GM18508 (cell line): ENCODE measurements at regions not wholly inside any gene's neighbourhood (a gene's known extent, or its start where the extent isn't known, plus 50 kb on each side); places are given as distances from the start of the nearest gene placed in this dataset.
"Not testable (repeated sequence)": the region's sequence is repeated elsewhere in the genome, so short reads cannot be mapped to it uniquely, and the experiment has no call there.

Experiments
- ATAC-seq: cut with Tn5 transposase; IDR thresholded peaks from one replicate; pipeline ENCODE4 v1.9.1; 2021; ENCODE audit warnings: moderate number of reproducible peaks; ENCODE audit not compliant: insufficient read depth, unreplicated experiment

DNA sequence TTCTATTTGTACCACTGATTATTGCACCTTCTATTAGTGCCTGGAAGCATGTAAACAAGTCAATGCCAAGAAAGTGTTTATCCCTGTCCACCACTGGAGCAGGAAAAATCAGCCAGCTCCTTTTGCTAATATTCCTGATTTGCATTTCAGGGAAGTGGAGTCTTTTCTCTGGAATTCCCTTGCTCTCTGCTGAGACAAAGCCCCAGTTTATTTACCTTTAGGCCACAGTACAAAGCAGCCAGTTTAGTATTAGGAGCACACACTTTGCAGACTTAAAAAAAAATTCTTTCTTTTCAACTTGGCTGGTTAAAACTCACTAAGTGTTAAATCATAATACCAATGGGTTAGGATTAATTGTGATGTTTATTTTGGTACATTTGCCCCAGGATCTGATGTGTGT is 631.1 kb downstream of the PKHD1 start:
- ATAC-seq, result no peak

- peak; percentile 98 for ATAC-seq
Measured at GRCh38 chr6:51459958-51460357, 627.5 kb downstream of the PKHD1 start.

- ATAC-seq, result no peak
Measured at GRCh38 chr6:51462896-51463295, 624.5 kb downstream of the PKHD1 start.

GRCh38 chr6:51463321-51463720 is 624.1 kb downstream of the PKHD1 start:
- no peak for ATAC-seq

DNA sequence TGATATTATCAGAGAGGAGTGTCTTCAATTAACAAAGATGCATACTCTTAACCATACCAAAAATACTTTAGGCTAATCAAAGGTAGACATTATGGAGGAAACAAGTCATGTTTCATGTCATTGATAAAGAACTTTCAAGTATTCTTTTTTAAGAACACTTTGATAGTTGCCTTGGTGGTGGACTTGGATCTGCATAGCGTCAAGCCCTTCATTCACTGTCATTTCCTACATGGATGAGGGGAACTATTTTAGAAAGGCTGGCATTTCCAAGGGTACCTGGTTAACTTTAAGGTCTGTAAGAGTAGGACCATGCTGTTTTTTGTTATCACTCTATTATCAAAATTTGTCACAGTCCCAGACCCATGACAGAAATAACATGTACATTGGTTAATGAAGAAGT is 622.5 kb downstream of the PKHD1 start:
- ATAC-seq, result no peak

- no peak for ATAC-seq
Measured at GRCh38 chr6:51466427-51466826, 621.0 kb downstream of the PKHD1 start.

- no peak for ATAC-seq
Measured at GRCh38 chr6:51467231-51467952, 620.0 kb downstream of the PKHD1 start.

DNA sequence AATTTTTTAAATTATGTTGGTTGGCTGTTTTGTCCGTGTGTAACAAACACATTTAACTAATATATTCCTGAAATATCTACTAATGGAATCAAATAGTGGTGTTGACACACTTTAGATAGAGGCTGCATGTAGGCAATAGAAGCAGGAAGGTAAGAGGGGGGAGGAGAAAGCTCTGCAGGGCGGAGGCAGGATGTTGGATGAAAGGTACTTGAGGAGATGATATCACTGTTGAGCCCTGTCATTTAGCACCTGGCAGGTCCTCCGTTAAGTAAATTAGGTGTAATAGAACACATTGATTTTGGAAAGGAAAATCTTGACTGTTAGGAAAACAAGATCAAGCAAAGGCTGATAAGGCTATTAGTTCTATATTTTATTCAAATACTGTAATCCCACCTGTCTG is 618.7 kb downstream of the PKHD1 start:
- no peak for ATAC-seq

DNA sequence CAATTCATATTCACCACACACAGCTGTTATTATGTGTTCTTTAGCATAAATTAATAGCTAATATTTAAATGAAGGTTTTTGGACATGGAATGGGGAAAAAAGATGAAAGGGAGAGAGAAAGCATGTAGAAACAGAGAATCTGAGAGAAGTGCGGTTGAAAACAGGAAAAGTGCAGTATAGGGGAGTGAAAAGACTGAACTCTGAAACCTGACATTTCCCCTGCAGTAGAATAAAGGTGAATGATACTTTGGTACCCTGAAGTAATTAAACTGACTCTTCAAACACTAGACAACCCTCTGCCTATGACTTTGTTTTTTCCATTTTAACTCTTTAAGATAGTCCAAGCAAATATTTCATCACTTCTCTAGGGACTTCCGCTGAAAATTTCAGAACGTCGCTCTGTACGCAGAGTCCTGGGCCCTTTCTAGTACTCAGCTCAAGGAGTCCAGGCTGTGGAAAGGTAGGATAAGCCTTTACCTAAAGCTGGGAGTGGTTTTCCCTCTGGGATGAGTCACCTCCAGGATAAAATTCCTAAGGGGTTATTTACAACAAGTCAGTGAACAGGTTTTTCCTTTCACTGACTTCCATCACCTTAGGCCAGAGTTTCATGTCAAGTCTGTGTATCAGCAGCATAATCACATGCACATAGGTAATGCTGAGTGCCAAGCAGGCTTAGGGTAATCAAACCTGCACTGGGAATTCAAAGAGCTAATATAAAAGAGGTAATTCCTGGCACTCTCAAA is 614.5 kb downstream of the PKHD1 start:
- no peak for ATAC-seq

DNA sequence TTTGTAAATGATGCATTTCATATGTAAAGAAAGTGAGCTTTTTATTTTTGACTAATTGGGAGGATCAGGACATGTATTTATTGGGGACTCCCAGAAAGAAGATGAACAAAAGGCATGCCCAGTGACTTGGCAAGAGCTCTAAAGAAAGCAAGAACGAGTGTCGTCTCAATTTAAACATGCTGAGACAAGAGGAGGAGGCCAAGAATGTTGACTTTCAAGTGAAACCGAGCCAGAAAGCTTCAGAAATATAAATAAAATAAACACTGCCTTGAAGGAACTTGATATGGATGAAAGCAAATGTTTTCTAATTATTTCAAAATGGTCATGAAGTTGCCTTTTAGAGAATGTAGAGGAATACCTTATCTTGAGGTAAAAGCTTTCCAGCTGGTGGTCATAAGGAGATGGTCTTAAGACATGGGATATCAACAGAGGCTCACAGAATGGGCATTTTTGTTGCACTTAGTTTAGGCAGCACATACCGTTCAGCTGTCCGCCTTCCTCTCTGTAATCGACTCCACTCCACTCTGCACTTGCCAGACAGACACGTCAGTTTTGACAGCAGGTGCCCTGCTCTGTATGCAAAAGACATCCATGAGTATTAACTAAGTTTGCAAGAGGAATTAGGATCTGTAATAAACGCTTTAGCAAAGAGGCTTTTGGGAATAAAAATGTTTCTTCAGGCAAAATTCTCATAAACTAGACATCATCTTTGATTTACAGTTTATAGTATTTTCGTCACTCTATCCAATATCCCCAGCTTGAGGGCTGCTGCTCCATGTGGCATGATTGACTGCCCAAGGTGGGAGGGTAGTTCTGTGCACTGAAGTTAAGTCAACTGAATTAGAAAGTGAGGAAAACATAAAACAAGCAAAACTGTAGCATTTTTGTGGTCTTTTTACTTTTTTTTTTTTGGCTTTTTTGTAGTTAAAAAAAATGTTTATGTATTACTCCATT is 613.1 kb downstream of the PKHD1 start:
- ATAC-seq, result no peak

DNA sequence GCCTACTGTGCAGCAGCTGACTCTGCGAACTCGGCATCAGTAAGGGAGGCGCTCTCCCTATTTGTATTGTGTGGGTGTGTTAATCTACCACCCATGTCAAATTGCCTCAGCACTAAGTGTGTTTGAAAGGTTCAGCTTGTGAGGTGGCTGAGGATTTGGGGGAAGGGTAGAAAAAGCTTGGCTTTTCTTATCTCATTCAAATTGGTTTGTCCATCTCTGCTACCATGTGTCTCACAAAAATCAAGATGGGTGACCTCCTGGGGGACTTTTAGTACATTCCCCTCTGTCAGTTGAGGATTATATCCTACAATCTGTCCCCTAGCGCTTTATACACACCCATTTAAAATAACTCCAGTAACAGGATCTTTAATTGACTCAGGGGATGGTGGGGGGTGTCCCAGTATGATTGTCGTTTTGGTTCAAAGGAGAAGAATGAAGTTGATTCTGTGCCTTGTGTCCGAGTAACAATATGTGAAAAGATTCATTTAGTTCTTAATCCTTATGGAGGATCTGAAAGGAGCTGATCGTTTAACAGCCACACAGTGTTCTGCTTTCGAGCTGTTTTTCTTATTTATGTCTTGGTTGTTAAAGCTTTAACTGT is 609.6 kb downstream of the PKHD1 start:
- ATAC-seq, result no peak

- no peak for ATAC-seq
Measured at GRCh38 chr6:51479296-51479695, 608.1 kb downstream of the PKHD1 start.

DNA sequence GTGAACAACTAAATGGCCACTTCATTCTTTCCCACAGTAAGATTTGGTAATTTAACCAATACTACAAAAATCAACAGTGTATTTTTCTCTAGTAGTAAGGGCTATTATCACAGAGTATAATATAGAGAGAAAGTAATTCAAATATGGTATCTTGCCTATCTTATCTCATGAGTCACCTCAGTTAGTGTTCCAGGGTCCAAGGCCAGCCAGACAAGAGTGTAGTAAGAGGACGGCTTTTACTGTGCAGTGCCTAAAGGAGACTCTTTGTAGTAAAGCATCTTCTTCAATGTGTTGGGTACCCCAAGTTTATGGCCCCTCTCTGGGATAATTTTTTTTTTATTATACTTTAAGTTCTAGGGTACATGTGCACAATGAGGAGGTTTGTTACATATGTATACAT is 607.4 kb downstream of the PKHD1 start:
- ATAC-seq, result no peak

- ATAC-seq, result not testable (repeated sequence)
Measured at GRCh38 chr6:51485869-51486268, 601.5 kb downstream of the PKHD1 start.

- ATAC-seq, result no peak
Measured at GRCh38 chr6:51487937-51488336, 599.5 kb downstream of the PKHD1 start.

DNA sequence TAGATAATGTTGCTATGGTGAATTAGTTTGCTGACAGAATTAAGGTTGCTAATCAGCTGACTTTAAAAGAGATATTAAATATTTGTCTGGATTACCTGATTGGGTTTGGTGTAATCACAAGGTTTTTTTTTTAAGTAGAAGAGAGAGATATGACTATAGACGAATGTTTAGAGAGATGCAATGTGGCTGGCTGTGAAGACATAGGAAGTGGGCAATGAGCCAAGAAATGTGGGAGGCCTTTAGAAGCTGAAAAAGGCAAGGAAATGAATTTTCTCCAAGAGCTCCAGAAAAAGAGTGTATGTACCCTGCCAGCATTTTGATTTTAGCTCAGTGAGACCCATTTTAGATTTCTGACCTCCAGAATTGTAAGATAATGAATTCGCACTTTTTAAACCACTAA is 598.3 kb downstream of the PKHD1 start:
- ATAC-seq, result no peak

DNA sequence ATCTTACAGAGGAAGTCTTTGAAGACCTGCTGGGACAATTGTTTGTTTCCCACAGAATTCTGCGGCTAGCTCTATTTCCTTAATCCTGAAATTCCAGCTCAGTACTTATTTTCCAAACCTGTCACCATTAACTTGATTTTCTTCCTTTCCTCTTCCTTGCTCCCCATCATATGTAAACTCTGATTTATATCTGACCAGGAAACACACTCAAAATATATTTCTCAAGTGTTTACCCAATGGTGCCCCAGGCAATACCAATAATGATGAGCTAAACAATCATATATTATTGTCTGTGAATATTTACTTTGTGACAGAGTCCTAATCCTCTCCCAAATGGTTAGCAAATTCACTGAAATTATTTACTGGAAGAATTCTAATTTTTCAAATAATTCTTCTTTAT is 597.3 kb downstream of the PKHD1 start:
- no peak for ATAC-seq

DNA sequence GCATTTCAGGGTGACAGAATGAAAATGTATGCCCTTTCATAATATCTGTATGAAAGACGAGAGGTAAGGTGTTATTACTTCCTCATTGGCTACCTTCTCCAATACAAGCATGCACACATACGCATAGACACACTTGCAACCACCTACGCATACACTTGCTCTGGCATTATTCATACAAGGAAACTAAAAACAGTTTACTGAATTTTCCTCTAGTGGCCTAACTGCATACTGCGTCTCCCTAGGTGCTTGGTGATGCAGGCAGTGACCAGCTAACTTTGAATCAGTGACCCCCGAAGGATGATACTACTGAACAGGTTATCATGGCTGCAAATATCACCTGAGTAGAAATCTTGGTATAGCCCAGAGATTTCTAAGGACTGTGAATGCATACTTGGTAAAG is 593.1 kb downstream of the PKHD1 start:
- ATAC-seq, result no peak

- ATAC-seq, result no peak
Measured at GRCh38 chr6:51495096-51495495, 592.3 kb downstream of the PKHD1 start.

DNA sequence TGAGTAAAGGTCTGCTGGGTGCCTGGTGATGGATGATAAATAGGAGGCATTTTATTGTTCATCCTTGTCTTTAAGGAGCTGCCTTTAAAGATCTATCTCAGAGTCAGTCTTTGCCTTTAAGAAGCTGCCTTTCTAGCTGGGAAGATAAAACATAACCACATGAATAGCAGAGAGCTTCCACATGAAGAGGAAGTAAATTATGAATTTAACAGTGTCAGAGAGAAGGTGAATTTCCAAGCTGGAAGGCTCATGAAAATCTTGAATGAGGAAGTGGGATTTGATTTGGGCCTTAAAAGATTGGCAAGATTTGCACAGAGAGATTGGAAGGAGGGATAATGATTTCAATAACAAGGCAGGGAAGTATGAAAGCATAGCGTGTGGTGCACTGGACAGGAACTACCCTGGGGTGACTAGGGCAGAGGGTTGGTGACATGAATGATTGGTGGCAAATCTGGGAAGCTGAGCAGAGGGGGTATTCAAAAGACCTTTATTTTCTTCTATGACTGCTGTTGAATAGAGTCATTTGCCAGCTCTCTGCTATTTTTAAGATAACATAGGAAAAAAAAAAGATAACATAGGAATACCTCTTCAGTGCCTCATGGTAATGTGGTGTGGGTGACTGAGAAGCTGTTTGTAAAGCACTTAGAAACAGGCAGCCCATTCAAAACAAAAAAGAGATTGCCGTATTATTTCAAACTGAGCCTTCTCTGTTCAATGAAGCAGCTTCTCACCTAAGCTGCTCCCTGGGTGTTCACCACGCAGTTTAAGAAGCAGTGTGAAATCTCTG is 591.6 kb downstream of the PKHD1 start:
- ATAC-seq, result no peak
